Aorta (tissue), 5 donors: ENCODE measurements at regions not wholly inside any gene's neighbourhood (a gene's known extent, or its start where the extent isn't known, plus 50 kb on each side); places are given as distances from the start of the nearest gene placed in this dataset.

Experiments
- ATAC-seq: fragments of 200-7000 bp; cut with Tn5 transposase; one replicate; pipeline ENCODE4 v1.9.1; 2022; ENCODE audit warnings: moderate library complexity; ENCODE audit not compliant: low FRiP score
- DNase-seq, 2 donors: peaks; one replicate each; pipeline ENCODE4 v3.0.0-alpha.2; 2020
- H3K27ac ChIP-seq, 2 donors: one replicate each; pipeline ENCODE4 v1.5.1; 2013; ENCODE audit warnings: low read length in 2 of 2, mild to moderate bottlenecking in 2 of 2, moderate library complexity in 2 of 2, control low read depth in 1 of 2, inconsistent platforms in 1 of 2, low read depth in 1 of 2
- H3K27me3 ChIP-seq, 2 donors: one replicate each; pipeline ENCODE4 v1.6.1; 2013; ENCODE audit warnings: control low read depth in 1 of 2, low read length in 1 of 2, mild to moderate bottlenecking in 1 of 2, moderate library complexity in 1 of 2; ENCODE audit not compliant: insufficient read depth in 2 of 2, control insufficient read depth in 1 of 2
- H3K36me3 ChIP-seq, 2 donors: one replicate each; pipeline ENCODE4 v1.6.1; 2013; ENCODE audit warnings: control low read depth in 1 of 2, low read length in 1 of 2, mild to moderate bottlenecking in 1 of 2; ENCODE audit not compliant: insufficient read depth in 2 of 2, control insufficient read depth in 1 of 2
- H3K4me1 ChIP-seq, 2 donors: one replicate each; pipeline ENCODE4 v1.6.1; 2013; ENCODE audit warnings: low read length in 2 of 2, control low read depth in 1 of 2, mild to moderate bottlenecking in 1 of 2, moderate library complexity in 1 of 2; ENCODE audit not compliant: insufficient read depth in 2 of 2, control insufficient read depth in 1 of 2
- H3K4me3 ChIP-seq, 2 donors: one replicate each; pipeline ENCODE4 v1.5.1; 2013; ENCODE audit warnings: low read length in 2 of 2, control low read depth in 1 of 2, mild to moderate bottlenecking in 1 of 2
- H3K9me3 ChIP-seq: one replicate; pipeline ENCODE4 v1.6.1; 2013; ENCODE audit warnings: mild to moderate bottlenecking, low read length; ENCODE audit not compliant: control insufficient read depth
- WGBS, 2 donors: extraction: QIAGEN DNeasy Blood & Tissue Kit; methylation state at CpG; one replicate each; pipeline ENCODE4 v1.1.7; 2013; 5-methylcytosine and 5-hydroxymethylcytosine counted together
- intact Hi-C, 2 donors: fragments of 100-400 bp; cut with DNase I; formaldehyde crosslinking; loops; one replicate each; pipeline versions ENCODE4 v1.14.2 to v1.15.0; 2022
- donor health status: healthy with polysubstance abuse.
- donor health status: Bipolar disorder and iron deficiency.
- donor health status: DM: no; HTN: no; CAD: no.
- donor health status: DM: no; HTN: no; CAD: no.
- donor health status: DM: yes; HTN: yes; CAD: no.

DNA sequence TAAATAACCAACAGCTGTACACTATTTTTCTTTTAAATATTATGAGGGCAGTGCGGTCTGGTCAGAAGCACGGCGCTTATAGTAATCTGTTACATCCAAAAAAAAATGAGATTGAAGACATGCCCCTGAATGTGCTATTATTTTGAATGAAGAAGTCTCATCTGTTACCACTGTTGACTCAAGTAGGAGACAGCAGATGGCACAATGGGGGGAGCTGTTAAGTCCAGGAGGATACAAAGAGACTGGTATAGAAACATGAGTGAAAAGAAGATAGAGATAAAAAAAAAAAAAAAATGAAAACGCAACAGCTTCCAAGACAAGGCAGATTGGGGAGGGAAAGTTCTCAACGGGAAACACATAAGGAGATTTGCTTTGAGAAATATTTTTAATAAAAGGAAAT lies 425.5 kb upstream of the PKDCC start:
- Histone ChIP-seq H3K4me1 (peaks cover 0 to 3% of the 10 kb centered on the region in 2 donors), H3K27me3 (no peaks in the 10 kb centered on the region), H3K27ac (no peak overlapping the region), H3K4me3 (no peak overlapping the region), H3K36me3 (no peaks in the 10 kb centered on the region), H3K9me3 (no peaks in the 10 kb centered on the region)
- WGBS, 2 donors: 72 to 74% methylated on average over 5 of the region's 5 CpGs
- intact Hi-C loops: no loop called here
- DNase-seq: no peak
- ATAC-seq: no peak

- WGBS, 2 donors: 90 to 97% methylated on average over 2 of the region's 2 CpGs
- ATAC-seq (no peak), DNase-seq (no peak)
- Histone ChIP-seq H3K9me3 (no peaks in the 10 kb centered on the region), H3K36me3 (no peaks in the 10 kb centered on the region), H3K4me1 (peaks cover 0 to 5% of the 10 kb centered on the region in 2 donors), H3K4me3 (no peak overlapping the region), H3K27ac (no peak overlapping the region), H3K27me3 (no peaks in the 10 kb centered on the region)
- intact Hi-C loops: no loop called here
Observed at GRCh38 chr2:41626936-41627335, 420.9 kb upstream of the PKDCC start.

DNA sequence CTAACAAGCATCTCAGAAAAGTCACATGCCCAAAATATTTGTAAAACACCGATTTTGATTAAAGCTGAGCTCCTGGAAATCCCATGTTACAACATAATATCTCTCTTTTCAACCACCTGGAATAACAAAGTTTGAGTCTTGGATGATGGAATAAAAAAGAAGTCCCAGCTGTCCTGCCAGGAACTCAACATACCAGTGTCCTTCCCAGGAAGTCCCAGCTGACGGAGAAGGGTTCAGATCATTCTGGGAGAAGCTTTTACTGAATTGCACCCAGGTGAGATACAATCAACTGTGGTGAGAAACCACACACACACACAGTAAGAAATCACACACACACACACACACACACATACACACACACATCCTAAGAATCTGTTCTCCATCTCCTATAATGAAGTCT lies 413.1 kb upstream of the PKDCC start:
- ATAC-seq (no peak), DNase-seq (no peak)
- H3K4me1 ChIP-seq: peaks cover 0 to 3% of the 10 kb centered on the region in 2 donors
- H3K27me3 ChIP-seq: no peaks in the 10 kb centered on the region
- H3K36me3 ChIP-seq: no peaks in the 10 kb centered on the region
- intact Hi-C loops: no loop called here
- no peaks in the 10 kb centered on the region for H3K9me3 ChIP-seq
- no peak overlapping the region for H3K4me3 ChIP-seq
- WGBS, 2 donors: 69 to 74% methylated on average over 2 of the region's 2 CpGs
- no peak overlapping the region for H3K27ac ChIP-seq

DNA sequence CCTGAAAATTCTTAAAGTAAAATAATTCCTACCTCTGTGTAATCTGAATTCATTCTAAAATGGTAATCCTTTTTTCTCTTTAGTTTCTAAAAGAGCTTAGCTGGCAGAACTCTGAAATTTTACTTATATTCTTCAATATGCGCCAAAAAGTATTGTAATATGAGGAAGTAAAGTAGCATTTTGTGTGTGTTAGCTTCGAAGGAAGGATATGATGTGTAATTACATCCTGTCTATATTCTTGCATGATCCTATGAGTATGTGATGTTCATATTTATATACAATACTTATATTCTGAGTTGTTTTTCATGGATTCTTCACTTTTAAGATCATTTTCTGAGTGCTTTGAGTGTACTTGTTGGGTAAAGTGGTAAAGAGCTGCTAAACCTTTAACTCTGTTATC lies 402.9 kb upstream of the PKDCC start:
- Histone ChIP-seq H3K4me1 (no peaks in the 10 kb centered on the region), H3K36me3 (no peaks in the 10 kb centered on the region), H3K27me3 (no peaks in the 10 kb centered on the region), H3K4me3 (no peak overlapping the region), H3K27ac (no peak overlapping the region), H3K9me3 (no peaks in the 10 kb centered on the region)
- no peak for DNase-seq
- 90 to 93% methylated on average over 2 of the region's 2 CpGs for WGBS, 2 donors
- no peak for ATAC-seq
- intact Hi-C loops: no loop called here

DNA sequence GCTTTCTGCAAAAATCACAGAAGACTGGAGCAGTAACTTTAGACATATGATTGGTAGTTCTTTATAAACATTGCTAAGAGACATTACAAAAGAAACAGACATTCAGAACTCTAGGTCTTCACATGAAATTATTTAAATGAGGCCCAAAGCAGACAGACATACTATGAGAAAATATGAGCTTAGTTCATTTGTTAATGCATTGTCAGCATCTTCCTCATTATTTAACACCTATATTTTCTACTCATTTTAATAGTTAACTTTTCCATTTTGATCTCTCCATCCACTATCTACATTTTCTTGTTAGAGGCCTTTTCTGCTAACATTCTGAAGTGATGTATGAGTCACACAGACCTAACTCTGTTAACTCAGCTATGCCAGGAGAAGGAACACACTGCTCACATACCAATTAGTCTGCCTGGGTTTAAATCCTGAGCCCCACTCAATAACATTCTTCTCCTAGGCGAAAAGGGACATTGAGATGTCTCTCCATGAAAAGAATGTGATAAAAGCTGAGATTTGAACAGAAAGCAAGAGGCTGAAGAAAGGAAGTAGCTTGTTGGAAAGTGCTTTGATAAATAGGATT lies 400.3 kb upstream of the PKDCC start:
- Histone ChIP-seq H3K4me3 (no peak overlapping the region), H3K27me3 (no peaks in the 10 kb centered on the region), H3K4me1 (peaks cover 2 to 4% of the 10 kb centered on the region in 2 donors), H3K27ac (no peak overlapping the region), H3K9me3 (no peaks in the 10 kb centered on the region), H3K36me3 (no peaks in the 10 kb centered on the region)
- WGBS, 2 donors: 6 to 20% methylated on average over 1 of the region's 1 CpG
- DNase-seq: no peak
- peak; percentile 54 for ATAC-seq
- intact Hi-C loops: no loop called here

DNA sequence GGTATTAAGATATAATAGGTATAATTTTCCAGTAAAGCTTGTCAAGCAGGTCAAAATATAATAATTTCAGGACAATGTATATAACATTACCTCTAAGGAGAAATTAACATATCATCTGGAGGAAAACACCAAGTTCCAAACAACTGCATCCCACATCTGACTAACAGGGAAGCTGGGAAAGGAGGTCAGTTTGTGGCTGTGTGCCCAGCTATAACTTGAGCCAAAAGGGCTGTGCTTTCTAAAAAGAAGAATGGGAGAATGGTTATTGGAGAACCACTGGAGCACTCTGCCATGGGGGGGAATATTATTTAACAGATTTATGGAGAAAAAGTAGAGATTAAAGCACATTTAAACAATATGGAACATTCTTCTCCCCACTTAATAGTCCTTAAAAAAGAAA lies 390.6 kb upstream of the PKDCC start:
- DNase-seq (no peak), ATAC-seq (no peak)
- H3K9me3 ChIP-seq: no peaks in the 10 kb centered on the region
- H3K4me1 ChIP-seq: no peaks in the 10 kb centered on the region
- no peaks in the 10 kb centered on the region for H3K27me3 ChIP-seq
- H3K36me3 ChIP-seq: no peaks in the 10 kb centered on the region
- intact Hi-C loops: no loop called here
- H3K27ac ChIP-seq: no peak overlapping the region
- no peak overlapping the region for H3K4me3 ChIP-seq

DNA sequence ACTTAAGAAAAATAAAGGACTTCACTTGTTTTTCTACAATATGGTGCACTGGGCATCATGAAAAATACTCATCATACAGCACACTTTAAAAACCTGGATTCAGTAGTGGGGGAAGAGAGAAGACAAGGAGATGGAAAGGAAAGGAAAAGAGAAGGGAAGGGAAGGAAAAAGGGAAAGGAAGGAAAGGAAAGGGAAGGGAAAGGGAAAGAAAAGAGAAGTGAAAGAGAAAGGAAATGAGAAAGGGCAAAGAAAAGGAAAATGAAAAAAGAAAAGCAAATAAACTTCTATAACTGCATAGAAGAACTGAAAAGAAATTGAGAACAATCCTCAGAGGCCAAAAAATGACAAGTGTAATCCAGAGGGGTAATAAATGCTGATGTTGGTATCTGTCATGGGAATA lies 388.1 kb upstream of the PKDCC start:
- no peaks in the 10 kb centered on the region for H3K9me3 ChIP-seq
- no peak overlapping the region for H3K27ac ChIP-seq
- no peak overlapping the region for H3K4me3 ChIP-seq
- intact Hi-C loops: no loop called here
- H3K36me3 ChIP-seq: no peaks in the 10 kb centered on the region
- no peaks in the 10 kb centered on the region for H3K4me1 ChIP-seq
- DNase-seq: no peak
- no peaks in the 10 kb centered on the region for H3K27me3 ChIP-seq
- ATAC-seq: no peak

DNA sequence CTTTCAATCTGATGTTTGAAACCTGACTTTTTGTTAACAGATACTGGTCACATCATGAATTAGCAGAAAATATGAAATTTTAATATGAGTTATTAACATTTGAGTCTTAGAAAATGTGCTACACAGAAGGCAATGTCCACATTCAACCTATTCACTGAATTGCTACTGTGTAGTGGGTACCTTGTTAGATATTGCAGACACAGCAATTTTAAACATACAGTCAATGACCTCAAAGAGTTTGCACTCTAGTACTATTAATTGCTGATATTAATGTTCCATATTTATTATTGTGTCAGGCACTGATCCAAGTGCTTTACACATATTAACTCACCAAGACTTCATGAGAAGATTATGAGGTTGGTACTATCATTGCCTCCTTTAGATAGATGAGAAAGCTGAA lies 385.4 kb upstream of the PKDCC start:
- H3K27me3 ChIP-seq: no peaks in the 10 kb centered on the region
- intact Hi-C loops: no loop called here
- no peak overlapping the region for H3K27ac ChIP-seq
- DNase-seq: no peak
- H3K4me1 ChIP-seq: no peaks in the 10 kb centered on the region
- H3K4me3 ChIP-seq: no peak overlapping the region
- H3K36me3 ChIP-seq: no peaks in the 10 kb centered on the region
- no peaks in the 10 kb centered on the region for H3K9me3 ChIP-seq
- ATAC-seq: no peak

DNA sequence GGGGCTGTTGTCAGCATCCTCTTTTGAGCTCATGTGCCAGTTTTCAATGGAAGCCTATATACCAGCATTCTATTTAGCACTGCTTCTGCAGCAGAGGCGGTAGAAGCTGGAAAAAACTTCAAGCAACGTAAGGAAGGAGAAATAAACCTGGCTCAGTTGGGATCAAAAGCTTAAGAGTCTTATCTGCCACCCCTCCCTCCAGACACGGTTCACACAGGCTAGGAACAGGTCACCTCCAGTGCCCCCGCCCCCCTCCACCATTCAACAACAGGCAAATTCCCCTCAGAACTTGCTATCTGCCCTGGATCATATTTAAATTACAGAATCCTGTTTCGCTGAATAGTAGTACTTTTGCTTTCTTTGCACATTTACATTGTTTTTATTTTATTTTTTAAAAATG lies 384.8 kb upstream of the PKDCC start:
- H3K27ac ChIP-seq: no peak overlapping the region
- no peak for DNase-seq
- no peaks in the 10 kb centered on the region for H3K27me3 ChIP-seq
- no peaks in the 10 kb centered on the region for H3K36me3 ChIP-seq
- intact Hi-C loops: no loop called here
- ATAC-seq: no peak
- H3K4me3 ChIP-seq: no peak overlapping the region
- H3K4me1 ChIP-seq: no peaks in the 10 kb centered on the region
- no peaks in the 10 kb centered on the region for H3K9me3 ChIP-seq
- 81 to 88% methylated on average over 5 of the region's 5 CpGs for WGBS, 2 donors
